ENCODE measurements at regions not wholly inside any gene's neighbourhood (a gene's known extent, or its start where the extent isn't known, plus 50 kb on each side); places are given as distances from the start of the nearest gene placed in this dataset.

DNA sequence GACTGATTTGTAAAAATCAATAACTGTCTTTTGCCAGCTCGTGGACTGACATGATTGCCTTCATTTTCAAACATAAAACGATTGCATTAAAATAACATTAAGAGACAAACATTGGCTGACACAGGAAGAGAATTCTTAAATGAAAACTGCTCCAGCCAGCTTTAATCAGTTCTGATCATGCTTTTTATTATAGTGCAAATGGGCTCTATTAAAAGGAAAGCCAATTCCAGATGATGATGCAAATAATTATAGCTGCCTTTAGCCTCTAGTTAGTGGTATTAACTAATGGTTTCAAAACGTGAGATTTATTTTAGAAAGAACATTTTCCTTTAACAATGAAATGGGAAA, 301.8 kb upstream of the UBE2E3 start:
- no peak overlapping the region for H3K4ac ChIP-seq (ENCODE audit: low read depth, low read length)
- H4K5ac ChIP-seq (ENCODE audit: low read depth, low read length) = no peak overlapping the region
- H3K14ac ChIP-seq (replicated peaks; ENCODE audit: low read depth, low read length) = no peak overlapping the region
- dilution Hi-C loops (cut with HindIII; ENCODE audit: low sequenced_read_pairs, unreplicated experiment) (no loop called here), in situ Hi-C loops (cut with MboI; ENCODE audit: low sequenced_read_pairs) (no loop called here), intact Hi-C loops (cut with micrococcal nuclease) (no loop called here)
- no TSS peak for BruUV-seq (replicated peaks)
- no CpG with 5 or more reads among the region's 3 CpGs for WGBS, 2 experiments (ENCODE audit: extremely low coverage in 2 of 2, insufficient read length in 1 of 2)
- H3K23ac ChIP-seq (ENCODE audit: low read depth, low read length) = no peak overlapping the region
- no peak overlapping the region for H2AK9ac ChIP-seq (replicated peaks; ENCODE audit: low read depth, low read length, poor library complexity)
- no peak overlapping the region for H2BK120ac ChIP-seq (ENCODE audit: low read depth, low read length)
- no peak overlapping the region for H2BK5ac ChIP-seq (ENCODE audit: low read depth, low read length, poor library complexity, severe bottlenecking)
- H2BK20ac ChIP-seq (ENCODE audit: low read depth, low read length) = no peak overlapping the region
- ChIA-PET POLR2A (ENCODE audit: unreplicated experiment) (interaction anchor here (0.7 kb wide), 1 partner anchor 13 kb away, joined by 3 read pairs; no protein-coding TSS in a partner anchor), CTCF (no interaction called here)
- no peak overlapping the region for H3K56ac ChIP-seq (ENCODE audit: extremely low read depth, insufficient read depth, low read length)
- H3K9ac ChIP-seq (ENCODE audit: low read depth, low read length) = no peak overlapping the region
- no peak overlapping the region for H2AK5ac ChIP-seq (ENCODE audit: low read depth, low read length)
- no peak overlapping the region for H2AFZ ChIP-seq (replicated peaks; ENCODE audit: low read length, poor library complexity)
- H3K27me3 ChIP-seq (ENCODE audit: control insufficient read depth, insufficient read depth, low read length) = no peaks in the 10 kb centered on the region
- no peaks in the 10 kb centered on the region for H3K36me3 ChIP-seq (ENCODE audit: control insufficient read depth, insufficient read depth, low read length)
- H3K27ac ChIP-seq (ENCODE audit: insufficient read depth, low read length) = no peak overlapping the region
- H3K4me2 ChIP-seq (ENCODE audit: low read depth, low read length) = no peak overlapping the region
- H3K4me1 ChIP-seq (ENCODE audit: control insufficient read depth, insufficient read depth, low read length) = no peaks in the 10 kb centered on the region
- DNase-seq (no peak), ATAC-seq (ENCODE audit: low read depth) (no peak)
- H4K91ac ChIP-seq (ENCODE audit: insufficient read depth, low read depth, low read length) = no peak overlapping the region
- no peaks in the 10 kb centered on the region for H3K9me1 ChIP-seq (ENCODE audit: insufficient read depth, low read length)
- no peak overlapping the region for H3K18ac ChIP-seq (ENCODE audit: low read depth, low read length)
- no peak overlapping the region for H4K8ac ChIP-seq (ENCODE audit: low read depth in 2 of 2, low read length in 2 of 2)
- H3K9me3 ChIP-seq (ENCODE audit: control insufficient read depth, insufficient read depth, low read length) = no peaks in the 10 kb centered on the region
- no peaks in the 10 kb centered on the region for H4K20me1 ChIP-seq (ENCODE audit: insufficient read depth, low read length)
- no peaks in the 10 kb centered on the region for H3K79me1 ChIP-seq (ENCODE audit: low read depth in 1 of 2, low read length in 2 of 2)
- TF ChIP-seq MXI1 (IDR thresholded peaks at IDR 0.05; ENCODE audit: borderline replicate concordance, low read depth, low read length) (no peak), MAFK (IDR thresholded peaks at IDR 0.05; ENCODE audit: low read depth, low read length) (no peak), RCOR1 (IDR thresholded peaks at IDR 0.05; ENCODE audit: insufficient replicate concordance, low read length) (no peak), NFE2L2 (IDR thresholded peaks at IDR 0.05; ENCODE audit: low read depth, low read length) (no peak), FOS (IDR thresholded peaks at IDR 0.05; ENCODE audit: low read depth, low read length) (no peak), POLR2A (IDR thresholded peaks at IDR 0.05; ENCODE audit: low read depth, low read length) (no peak), MAZ (IDR thresholded peaks at IDR 0.05; ENCODE audit: borderline replicate concordance, low read depth, low read length) (no peak), RFX5 (IDR thresholded peaks at IDR 0.05; ENCODE audit: low read depth, low read length) (no peak), CHD1 (IDR thresholded peaks at IDR 0.05; ENCODE audit: low read depth, low read length) (no peak)
- TF ChIP-seq, protein P1, sequence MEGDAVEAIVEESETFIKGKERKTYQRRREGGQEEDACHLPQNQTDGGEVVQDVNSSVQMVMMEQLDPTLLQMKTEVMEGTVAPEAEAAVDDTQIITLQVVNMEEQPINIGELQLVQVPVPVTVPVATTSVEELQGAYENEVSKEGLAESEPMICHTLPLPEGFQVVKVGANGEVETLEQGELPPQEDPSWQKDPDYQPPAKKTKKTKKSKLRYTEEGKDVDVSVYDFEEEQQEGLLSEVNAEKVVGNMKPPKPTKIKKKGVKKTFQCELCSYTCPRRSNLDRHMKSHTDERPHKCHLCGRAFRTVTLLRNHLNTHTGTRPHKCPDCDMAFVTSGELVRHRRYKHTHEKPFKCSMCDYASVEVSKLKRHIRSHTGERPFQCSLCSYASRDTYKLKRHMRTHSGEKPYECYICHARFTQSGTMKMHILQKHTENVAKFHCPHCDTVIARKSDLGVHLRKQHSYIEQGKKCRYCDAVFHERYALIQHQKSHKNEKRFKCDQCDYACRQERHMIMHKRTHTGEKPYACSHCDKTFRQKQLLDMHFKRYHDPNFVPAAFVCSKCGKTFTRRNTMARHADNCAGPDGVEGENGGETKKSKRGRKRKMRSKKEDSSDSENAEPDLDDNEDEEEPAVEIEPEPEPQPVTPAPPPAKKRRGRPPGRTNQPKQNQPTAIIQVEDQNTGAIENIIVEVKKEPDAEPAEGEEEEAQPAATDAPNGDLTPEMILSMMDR (conservative IDR thresholded peaks at IDR 0.05; ENCODE audit: low read depth, low read length) = no peak
- TF ChIP-seq, protein P2, sequence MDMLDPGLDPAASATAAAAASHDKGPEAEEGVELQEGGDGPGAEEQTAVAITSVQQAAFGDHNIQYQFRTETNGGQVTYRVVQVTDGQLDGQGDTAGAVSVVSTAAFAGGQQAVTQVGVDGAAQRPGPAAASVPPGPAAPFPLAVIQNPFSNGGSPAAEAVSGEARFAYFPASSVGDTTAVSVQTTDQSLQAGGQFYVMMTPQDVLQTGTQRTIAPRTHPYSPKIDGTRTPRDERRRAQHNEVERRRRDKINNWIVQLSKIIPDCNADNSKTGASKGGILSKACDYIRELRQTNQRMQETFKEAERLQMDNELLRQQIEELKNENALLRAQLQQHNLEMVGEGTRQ (IDR thresholded peaks at IDR 0.05; ENCODE audit: low read depth, low read length) = no peak
- H2BK15ac ChIP-seq (ENCODE audit: low read depth, low read length) = no peak overlapping the region
- no peak overlapping the region for H3K4me3 ChIP-seq (ENCODE audit: insufficient read depth, low read depth, low read length)
